Cerebellar nuclear complex (tissue), 1 donor: ENCODE measurements at regions not wholly inside any gene's neighbourhood (a gene's known extent, or its start where the extent isn't known, plus 50 kb on each side); places are given as distances from the start of the nearest gene placed in this dataset.

Experiments
- DNase-seq, 2 experiments: peaks; one replicate each; lab custom pipeline; 2025; lab: John Stamatoyannopoulos, UW

DNA sequence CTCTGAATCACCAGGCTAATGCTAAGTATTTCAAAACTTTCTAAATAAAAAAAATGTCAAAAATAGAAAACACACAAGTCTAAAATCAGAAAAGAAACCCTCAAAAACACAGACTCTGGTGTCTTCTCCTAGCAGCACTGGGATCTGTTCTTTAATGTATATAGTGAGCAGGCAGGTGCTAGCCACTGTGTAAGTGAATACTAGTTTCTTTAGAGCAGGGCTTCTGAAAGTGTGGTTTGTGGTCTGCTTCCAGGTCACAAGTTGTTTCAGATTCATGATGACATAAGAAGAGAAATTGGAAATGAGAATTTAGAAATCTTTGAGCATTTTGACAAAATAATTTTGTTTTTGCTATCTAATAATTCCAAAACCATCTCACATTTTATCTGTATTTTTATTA is 763.1 kb downstream of the USP25 start:
- no peak for DNase-seq

DNA sequence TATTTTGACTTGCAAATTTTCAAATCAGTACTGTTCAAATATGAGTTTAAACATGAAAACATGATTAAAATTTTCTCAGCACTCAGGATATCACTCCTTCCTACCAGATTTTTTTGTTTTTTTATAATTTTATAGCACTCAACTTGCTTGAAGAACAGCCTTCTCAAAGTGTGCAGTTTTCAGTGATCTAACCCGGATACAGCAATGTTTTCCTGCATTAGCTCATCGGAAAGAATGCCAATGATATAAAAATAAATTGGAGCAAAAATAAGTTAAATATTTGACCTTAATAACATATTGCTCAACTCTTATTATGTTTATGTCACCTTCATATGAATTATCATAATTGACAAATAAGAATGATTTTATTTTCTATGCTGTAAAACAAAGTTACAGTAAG is 766.8 kb downstream of the USP25 start:
- DNase-seq = no peak

DNA sequence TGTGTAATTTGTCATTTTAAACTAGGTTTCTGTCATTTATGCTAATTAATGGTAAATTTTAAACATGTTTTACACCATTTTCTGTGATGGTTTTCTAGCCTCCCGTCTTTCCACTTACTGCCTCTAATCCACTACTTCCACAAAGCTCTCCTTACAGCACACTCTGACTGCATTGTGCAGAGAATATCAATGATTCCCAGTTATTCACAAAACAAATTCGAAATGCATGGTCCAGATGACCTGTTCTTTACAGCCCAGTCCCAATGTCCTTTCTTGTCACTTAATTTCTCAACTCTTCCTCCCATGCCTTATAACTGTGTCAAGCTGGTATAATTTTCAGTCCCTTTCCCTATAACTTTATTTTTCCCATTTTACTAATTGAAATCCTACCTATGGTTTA is 770.5 kb downstream of the USP25 start:
- DNase-seq = no peak

DNA sequence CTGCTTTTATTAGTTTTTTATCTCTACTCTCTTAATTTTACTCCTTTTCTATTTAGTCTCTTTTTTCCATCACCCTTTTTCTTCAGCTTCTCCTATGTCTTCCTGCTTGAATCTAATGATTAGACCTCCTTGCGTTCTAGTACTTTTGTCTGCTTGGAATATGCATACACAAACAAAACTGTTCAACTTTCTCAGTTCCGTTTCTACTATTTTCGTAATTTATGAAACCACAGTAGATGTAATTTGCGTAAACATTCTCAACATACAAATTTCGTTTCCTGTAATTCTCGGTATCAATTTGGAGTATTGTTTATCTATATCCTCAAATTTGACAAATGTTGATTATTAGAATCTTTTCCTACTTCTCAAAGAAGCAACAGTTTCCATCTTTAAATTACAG is 772.5 kb downstream of the USP25 start:
- DNase-seq = no peak

DNA sequence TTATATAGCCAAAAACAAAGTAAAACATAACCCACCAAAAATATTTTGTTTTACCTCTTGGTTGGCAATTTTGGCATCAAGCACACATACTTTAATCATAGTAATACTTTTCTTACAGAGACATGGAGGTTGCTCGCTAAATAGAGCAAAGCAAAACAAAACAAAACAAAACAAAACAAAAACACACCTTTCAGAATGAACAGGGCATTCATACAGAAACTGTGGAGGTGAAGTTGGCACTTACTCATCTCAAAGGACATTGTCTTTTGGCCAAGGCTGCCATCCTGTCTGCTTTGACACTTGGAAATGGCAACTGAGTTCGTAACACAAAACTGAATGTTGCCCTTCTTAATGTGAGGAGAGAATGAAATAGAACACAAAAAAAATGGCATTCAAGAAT is 773.1 kb downstream of the USP25 start:
- no peak for DNase-seq

DNA sequence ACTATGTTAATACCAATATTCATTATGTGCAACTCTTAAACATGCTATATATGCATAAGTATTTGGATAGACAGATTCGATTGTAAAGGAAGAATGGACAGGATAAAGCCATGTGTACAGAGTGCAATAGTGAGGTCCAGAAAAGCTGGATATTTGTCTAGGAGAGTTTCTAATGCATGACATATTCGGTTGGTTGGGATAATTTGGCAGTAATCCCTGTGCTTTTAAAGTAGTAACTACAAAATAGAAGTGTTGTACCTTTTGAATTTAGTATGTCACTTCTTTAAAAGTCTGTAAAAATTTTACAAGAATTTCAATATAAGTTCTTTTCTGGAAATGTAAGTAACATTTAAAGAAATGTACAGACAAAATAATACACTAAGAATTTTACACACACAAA is 774.5 kb downstream of the USP25 start:
- DNase-seq = no peak

DNA sequence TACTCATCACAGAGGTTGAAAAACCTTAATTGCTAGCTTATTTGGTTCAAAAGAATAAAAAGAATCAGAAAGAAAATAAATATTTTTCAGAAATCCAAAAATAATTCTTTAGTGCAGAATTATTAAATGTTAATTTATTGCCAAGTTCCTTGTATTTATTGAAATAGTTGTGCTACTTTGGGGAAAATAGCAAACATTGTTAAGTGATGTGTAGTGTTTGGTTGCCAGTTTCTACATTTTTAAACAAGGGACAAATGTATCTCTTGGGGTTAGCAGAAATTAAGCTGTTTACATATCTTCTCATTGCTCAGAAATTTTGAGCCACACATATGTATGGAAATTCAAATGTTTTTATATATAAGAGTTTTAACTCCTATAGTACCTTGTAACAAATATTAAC is 775.0 kb downstream of the USP25 start:
- no peak for DNase-seq

DNA sequence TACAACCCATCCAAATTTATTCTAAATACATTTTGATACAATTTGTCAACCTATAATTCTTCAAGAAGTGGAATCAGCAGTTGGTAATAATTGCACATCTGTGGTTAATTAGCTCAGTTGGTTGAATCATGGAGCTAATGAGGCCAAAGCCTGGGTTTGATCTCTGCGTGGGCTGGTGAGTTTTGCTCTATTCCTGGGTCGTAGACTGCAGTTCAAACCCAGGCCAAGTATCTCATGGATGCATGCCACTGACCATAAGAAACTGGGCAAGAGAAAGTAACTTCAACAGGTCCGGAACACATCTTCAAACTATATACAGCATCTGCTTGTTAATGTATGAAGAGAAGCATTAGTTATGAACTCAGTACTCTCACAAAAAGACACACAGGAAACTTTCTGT is 779.7 kb downstream of the USP25 start:
- no peak for DNase-seq

DNA sequence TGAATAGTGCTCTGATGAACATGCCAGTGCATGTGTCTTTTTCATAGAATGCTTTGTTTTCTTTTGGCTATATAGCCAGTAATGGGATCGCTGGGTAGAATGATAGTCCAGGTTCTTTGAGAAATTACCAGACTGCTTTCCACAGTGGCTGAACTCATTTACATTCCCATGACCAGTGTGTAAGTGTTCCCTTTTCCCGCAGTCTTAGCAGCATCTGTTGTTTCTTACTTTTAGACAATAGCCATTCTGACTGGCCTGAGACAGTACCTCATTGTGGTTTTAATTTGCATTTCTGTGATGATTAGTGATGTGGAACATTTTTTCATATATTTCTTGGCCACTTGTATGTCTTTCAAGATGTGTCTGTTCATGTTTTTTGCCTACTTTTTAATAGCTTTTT is 784.5 kb downstream of the USP25 start:
- no peak for DNase-seq

DNA sequence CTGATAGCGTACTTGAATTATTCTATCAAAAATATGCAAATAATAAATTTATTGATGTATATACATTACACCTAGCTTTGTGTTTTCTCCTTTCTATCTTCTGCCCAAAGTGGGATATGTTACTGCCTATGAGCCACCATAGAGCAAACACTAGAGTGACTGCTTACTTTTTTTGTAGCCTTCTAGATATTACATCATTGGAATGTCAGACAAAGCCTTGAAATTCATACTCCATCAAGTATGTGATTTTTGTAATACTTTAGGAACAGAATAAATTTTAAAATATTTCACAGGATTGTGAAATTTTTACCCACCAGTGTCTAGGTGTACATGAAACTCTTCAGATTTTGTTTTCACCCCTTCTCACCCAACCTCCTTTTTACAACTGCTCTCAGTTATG is 787.6 kb downstream of the USP25 start:
- no peak for DNase-seq

DNA sequence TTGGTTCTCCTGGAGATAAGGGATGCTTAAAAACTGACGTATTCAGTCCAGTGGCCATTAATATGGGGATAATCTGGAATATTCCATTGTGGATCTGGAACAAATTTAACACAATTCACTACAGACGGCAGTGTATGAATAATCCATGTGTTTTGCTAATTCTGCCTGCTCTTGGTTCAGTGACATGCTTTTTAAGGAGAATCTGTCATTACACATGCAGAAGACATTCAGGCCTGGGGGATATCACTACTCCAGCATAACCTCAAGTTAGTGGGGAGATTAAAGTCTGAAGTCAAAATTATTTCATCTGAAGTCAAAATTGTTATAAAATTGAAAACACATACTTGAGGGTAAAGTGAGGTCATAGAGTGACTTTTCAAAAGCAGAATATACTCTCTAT is 789.3 kb downstream of the USP25 start:
- no peak for DNase-seq

DNA sequence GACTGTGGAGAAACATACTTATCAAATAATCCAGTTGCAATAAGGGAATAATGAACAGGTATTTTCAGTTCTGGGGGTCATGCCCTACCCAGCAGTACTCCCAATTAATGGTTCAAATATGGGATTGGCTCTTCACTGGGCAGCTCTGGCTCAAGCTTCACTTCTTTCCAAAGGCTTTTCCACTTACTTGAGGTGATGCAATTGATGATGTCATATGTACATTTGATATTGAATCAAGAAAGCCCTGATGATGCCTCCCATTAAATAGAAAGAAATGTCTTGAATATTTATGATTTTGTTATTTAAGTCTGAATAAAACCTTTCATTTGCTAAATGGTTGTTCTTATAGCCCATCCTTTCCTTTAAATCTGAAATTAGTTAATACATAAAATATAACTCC is 789.9 kb downstream of the USP25 start:
- no peak for DNase-seq

DNA sequence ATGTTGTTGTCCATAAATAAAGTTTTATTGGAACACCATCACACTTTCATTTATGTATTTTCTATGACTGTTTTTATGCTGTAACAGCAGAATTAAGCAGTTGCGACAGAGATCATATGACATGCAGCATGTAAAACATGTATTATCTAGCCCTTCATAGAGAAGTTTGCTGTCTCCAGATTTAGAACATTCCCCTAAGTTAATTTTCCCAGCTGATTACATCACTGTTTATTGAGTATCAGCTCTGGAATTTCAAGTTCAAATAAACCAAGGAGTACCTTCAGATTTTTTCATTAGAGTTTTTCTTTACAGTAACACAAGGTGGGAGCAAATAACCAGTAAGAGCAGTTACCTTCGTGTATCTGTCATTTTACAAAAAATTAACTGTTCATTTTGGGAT is 792.8 kb downstream of the USP25 start:
- no peak for DNase-seq

DNA sequence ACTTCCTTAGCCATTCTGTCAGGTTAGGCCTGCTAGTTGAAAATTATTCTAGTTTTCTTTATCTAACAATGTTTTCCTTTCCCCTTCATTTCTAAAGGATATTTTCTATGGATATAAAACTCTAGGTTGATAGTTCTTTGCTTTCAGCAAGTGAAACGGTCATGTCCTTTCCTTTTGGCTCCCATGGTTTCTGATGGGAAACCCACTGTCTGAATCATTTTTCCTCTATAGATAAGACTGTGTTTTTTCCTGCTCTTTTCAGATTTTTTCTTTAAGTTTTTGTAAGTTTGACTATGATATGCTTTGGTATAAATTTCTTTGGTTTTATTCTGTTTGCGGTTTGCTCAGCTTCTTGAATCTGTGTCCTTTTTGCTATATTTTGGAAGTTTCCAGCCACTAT is 800.9 kb downstream of the USP25 start:
- no peak for DNase-seq

DNA sequence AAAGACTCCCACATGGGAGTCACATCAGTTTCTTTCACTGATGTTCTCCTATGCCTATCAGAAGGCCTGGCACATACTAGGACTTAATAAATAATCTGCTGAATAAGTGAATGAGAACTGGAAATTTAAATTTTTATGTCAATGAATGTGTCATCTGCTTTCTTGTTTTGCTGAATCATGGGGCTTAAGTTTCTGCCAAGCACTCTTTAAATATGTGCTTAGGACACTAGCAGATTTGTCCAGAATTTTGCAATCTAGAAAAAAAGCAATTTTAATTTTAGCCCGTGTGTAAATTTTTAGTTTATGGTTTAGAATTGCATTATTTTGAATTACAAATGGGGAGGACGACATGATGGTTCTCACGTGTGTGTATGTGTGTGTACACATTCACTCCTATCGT is 803.1 kb downstream of the USP25 start:
- DNase-seq = no peak

DNA sequence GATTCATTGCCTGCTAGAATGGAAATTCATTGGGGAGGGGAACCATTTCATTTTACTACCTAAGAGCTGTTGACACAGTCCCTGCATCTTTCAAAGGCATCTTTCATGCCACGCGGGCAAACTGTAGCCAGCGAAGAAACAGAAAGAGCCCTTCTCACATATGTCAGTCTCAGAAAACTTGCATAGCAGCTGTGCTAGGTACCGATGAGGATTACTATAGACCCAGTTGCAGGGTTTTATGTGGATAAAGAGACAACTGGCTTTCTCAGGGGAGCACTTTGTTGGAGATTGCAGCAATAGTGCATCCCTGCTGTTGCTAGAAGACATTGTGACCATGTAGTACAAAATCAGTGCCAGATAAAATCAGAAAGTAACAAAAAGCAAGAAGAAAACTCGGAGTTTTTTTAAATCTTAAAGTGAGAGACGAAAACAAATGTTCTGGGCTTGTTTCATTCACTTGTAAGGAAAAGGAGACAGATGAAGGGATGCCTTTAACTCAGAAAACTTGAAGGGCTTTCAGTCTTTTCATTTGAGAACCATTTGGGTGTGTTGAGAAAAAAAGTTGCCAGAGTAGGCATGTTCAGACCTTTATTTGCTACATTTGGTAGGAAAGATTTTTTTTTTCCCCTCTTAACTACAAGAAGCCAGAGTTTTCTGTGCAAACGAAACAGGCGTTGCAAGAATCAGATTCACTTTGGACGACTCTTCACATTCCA is 804.1 kb downstream of the USP25 start:
- peak; percentile 19 to 52 for DNase-seq

DNA sequence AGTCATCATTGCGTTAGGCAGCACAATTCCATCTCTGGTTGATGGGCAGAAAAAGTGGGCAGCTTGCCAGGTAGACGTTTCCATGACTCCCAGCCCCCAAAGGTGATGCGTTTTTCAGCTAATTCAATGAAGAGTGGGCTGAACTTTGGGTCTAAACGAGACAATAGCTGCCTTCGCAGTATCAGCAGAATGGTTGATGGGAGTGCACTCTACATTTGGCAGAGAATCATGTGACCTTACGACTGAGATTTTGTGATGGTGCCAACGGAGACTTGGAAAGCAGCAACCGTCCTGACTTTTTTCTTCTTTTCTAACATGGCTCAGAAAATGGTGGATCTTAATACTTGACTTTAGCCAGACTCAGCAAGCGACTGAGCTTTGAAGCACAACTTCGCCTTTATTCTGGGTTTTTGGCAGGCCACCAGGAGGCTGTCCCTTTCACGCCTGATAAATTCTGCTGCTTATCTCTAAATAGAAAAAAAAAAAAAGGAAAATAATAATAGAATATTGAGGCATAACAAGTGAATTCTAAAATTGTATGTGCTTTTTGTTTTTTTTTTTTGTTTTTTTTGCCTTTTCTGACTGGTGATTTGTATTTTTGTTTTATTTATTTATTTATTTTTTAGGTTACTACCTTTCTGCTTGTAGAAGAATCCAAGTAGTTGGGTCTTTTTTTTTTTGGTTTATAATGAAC is 804.8 kb downstream of the USP25 start:
- peak in 1 of 2 experiments; percentile 46 for DNase-seq

DNA sequence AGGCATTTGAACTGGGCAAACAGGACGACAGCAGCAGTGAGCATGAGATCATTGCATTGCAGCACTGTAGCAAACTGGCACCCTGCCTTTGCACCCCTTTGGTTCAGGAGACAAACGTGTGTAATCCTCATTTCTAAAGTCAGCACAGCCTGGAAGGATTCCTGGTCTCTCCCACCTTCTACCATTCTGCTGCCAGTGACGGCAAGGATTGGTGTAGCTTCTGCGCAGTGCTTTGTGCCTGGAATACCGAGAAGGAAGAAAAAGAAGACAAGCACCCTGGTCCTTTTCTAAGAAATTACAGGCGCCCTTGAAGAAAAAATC is 805.3 kb downstream of the USP25 start:
- peak; percentile 93 to 94 for DNase-seq

DNA sequence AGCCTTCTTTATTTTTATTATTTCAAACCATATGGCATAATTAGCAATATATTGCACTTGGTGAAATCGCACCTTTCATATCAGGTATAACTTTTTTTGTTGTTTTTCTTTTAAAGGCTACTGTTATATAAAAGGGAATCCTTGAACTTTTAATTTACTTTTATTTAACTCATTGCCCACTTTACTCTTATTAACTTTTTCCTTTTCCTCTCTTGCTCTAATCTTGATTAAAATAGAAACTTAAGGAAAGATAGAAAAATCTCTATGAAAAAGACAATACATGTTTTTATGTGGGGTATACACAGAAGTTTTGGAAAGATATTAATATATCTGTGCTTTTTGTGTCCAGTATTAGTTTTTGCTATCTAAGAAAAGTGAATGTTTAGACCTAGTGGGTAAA is 805.8 kb downstream of the USP25 start:
- DNase-seq = no peak

DNA sequence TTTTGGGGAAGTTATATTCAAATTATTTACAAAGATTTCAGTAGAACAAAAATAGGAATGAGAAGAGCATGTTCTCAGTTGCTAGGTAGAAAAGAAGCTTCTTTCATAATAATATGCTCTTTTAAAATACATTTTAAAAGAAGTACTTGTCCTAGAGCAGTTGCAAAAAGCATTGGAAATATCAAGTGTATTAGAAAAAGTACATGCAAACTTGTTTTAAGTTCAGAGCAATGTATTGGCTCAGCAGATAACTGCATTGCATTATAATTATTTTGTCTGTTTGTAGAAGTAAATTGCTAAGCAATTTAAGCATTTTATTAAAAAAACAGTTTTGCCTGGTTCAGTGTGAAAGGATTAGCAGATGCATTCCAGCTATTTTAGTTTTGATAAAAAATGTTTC is 806.4 kb downstream of the USP25 start:
- DNase-seq = no peak

DNA sequence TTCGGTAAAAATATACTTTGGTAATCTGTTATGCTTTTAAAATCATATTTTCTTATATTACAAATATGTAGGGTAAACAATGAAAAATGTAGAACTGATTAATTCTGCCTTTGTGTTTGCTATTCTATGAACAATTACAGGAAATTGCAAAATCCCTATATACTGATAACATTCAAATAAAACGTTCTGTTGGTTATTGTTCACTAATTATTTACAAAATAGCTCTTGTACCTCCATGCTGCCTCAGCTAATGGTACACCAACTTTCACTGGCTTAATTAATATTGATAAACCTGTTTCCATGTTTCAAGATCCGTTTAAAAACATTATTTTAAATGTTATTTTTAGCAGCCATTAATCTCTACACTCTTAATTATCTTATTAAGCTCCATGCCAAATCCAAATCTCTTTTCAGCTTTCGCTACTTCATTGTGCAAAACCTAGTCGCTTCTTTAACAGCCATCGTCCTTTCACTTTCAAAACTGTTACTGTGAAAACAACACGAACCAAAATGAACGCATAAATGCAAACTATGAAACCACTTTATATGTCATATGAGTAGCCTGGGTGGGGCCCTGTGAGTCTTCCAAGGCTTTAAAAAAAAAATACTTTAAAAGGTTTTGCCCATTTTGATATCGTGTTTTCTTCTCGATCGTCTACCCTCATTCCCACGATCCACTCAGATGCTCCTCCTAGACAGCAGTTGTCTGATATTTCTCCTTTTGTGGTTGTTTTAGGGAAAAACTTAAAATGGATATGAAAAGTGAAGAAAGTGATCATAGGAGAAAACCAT is 807.1 kb downstream of the USP25 start:
- peak in 1 of 2 experiments; percentile 10 for DNase-seq

DNA sequence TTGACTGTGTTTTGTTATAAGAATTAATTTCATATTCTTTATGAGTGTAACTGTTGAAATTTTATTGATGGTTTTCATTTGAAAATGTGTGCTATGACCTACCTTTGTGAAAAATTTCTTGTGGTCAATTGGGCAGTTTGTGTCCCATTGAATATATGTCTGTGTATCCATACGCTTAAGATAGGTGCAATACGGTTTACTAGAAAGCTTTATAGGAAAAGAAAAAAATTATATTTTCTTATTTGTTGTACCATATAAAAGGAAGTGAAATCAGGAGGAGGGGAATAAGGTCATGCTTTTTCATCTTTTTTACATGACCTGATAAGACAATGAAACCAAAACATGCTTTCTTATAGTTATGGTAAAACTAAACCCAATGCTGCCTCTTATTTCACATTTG is 807.7 kb downstream of the USP25 start:
- no peak for DNase-seq

DNA sequence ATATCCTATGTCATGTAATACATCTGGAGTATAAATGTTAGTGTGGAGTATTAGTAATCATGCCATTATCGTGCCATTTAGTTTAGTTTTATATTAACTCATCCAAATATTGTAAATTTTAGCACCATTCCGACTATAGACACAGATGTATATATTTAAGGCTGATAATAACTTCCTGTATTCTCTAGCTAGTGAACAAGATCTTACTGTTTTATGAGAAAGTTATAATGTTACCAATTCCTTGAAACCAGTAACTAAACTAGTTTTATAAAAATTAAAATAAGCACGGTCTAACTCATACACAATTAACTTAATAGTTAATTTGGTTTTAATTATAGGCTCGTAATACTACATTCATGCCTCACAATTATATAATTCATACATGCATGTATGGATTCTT is 808.6 kb downstream of the USP25 start:
- no peak for DNase-seq
